HG03460 (cell line): ENCODE measurements at regions not wholly inside any gene's neighbourhood (a gene's known extent, or its start where the extent isn't known, plus 50 kb on each side); places are given as distances from the start of the nearest gene placed in this dataset.
A peak's percentile ranks its signal among the peaks of the same experiment; 100 is the strongest.

ENCODE experiments used
- ATAC-seq: cut with Tn5 transposase; IDR thresholded peaks from one replicate; pipeline ENCODE4 v1.9.1; 2021; ENCODE audit not compliant: unreplicated experiment

- no peak for ATAC-seq
These were observed 49.9 kb downstream of the CHRM3 start for GRCh38 chr1:239436286-239436685.

GRCh38 chr1:239437822-239438221 lies 51.5 kb downstream of the CHRM3 start:
- ATAC-seq, result no peak

GRCh38 chr1:239438891-239439290 lies 52.5 kb downstream of the CHRM3 start:
- ATAC-seq, result no peak

GRCh38 chr1:239443361-239443760 lies 57.0 kb downstream of the CHRM3 start:
- ATAC-seq, result no peak

- ATAC-seq, result no peak
These were observed 60.2 kb downstream of the CHRM3 start for GRCh38 chr1:239446611-239447010.

- ATAC-seq, result no peak
These were observed 62.5 kb downstream of the CHRM3 start for GRCh38 chr1:239448911-239449310.

- no peak for ATAC-seq
These were observed 69.4 kb downstream of the CHRM3 start for GRCh38 chr1:239455743-239456142.

GRCh38 chr1:239456788-239457187 lies 70.4 kb downstream of the CHRM3 start:
- no peak for ATAC-seq

- ATAC-seq, result peak; percentile 63
These were observed 71.2 kb downstream of the CHRM3 start for GRCh38 chr1:239457491-239458143.

- peak; percentile 71 for ATAC-seq
These were observed 71.8 kb downstream of the CHRM3 start for GRCh38 chr1:239458144-239458500.

GRCh38 chr1:239467730-239468129 lies 81.4 kb downstream of the CHRM3 start:
- ATAC-seq, result no peak

- no peak for ATAC-seq
These were observed 91.7 kb downstream of the CHRM3 start for GRCh38 chr1:239478069-239478468.

GRCh38 chr1:239483391-239483790 lies 97.0 kb downstream of the CHRM3 start:
- no peak for ATAC-seq

- no peak for ATAC-seq
These were observed 107.5 kb downstream of the CHRM3 start for GRCh38 chr1:239493811-239494414.

- no peak for ATAC-seq
These were observed 118.7 kb downstream of the CHRM3 start for GRCh38 chr1:239505094-239505493.

- no peak for ATAC-seq
These were observed 121.5 kb downstream of the CHRM3 start for GRCh38 chr1:239507826-239508225.

- ATAC-seq, result no peak
These were observed 125.5 kb downstream of the CHRM3 start for GRCh38 chr1:239511875-239512274.

GRCh38 chr1:239516579-239516978 lies 130.2 kb downstream of the CHRM3 start:
- ATAC-seq, result no peak

GRCh38 chr1:239526391-239526790 lies 140.0 kb downstream of the CHRM3 start:
- ATAC-seq, result no peak

- no peak for ATAC-seq
These were observed 140.8 kb downstream of the CHRM3 start for GRCh38 chr1:239527051-239527693.

- ATAC-seq, result no peak
These were observed 149.9 kb downstream of the CHRM3 start for GRCh38 chr1:239536165-239536849.

GRCh38 chr1:239537795-239538194 lies 151.4 kb downstream of the CHRM3 start:
- ATAC-seq, result no peak
